Neural cell (in vitro differentiated cells): ENCODE measurements at regions not wholly inside any gene's neighbourhood (a gene's known extent, or its start where the extent isn't known, plus 50 kb on each side); places are given as distances from the start of the nearest gene placed in this dataset.
A peak's percentile ranks its signal among the peaks of the same experiment; 100 is the strongest.

ENCODE experiments used
- H2AFZ ChIP-seq: fragments of 200-600, 300-800 bp; sonication (generic), shearing (Covaris generic); 2 replicates; pipeline ENCODE4 v1.6.0; 2014; ENCODE audit warnings: low read depth, mild to moderate bottlenecking, antibody characterized with exemption, low read length, moderate library complexity
- H3F3A ChIP-seq: fragments of 200-600 bp; shearing (Covaris generic); 2 replicates; pipeline ENCODE4 v1.6.1; 2016; ENCODE audit warnings: mild to moderate bottlenecking, moderate library complexity, mixed read lengths, antibody characterized with exemption, low read length; ENCODE audit not compliant: insufficient read depth, poor library complexity, severe bottlenecking
- H3K27ac ChIP-seq: fragments of 200-600, 300-800 bp; sonication (generic), shearing (Covaris generic); 2 replicates; pipeline ENCODE4 v1.5.1; 2014; ENCODE audit warnings: mild to moderate bottlenecking, low read length, moderate library complexity
- H3K27me3 ChIP-seq: fragments of 300-800, 200-600 bp; sonication (generic), shearing (Covaris generic); 2 replicates; pipeline ENCODE4 v1.6.0; 2014; ENCODE audit warnings: mild to moderate bottlenecking, low read depth, low read length, moderate library complexity; ENCODE audit not compliant: insufficient read depth
- H3K36me3 ChIP-seq: fragments of 300-800, 200-600 bp; sonication (generic), shearing (Covaris generic); 2 replicates; pipeline ENCODE4 v1.5.1; 2014; ENCODE audit warnings: mild to moderate bottlenecking, antibody characterized with exemption, low read length, moderate library complexity; ENCODE audit not compliant: insufficient read depth
- H3K4me2 ChIP-seq: fragments of 300-800, 200-600 bp; sonication (generic), shearing (Covaris generic); 2 replicates; pipeline ENCODE4 v1.6.0; 2014; ENCODE audit warnings: mild to moderate bottlenecking, low read length
- H3K4me3 ChIP-seq: fragments of 300-800, 200-600 bp; sonication (generic), shearing (Covaris generic); 2 replicates; pipeline ENCODE4 v1.5.1; 2014; ENCODE audit warnings: mild to moderate bottlenecking, low read length, moderate library complexity
- H3K79me2 ChIP-seq: fragments of 200-600 bp; shearing (Covaris generic); replicated peaks from 2 replicates; pipeline ENCODE4 v1.6.0; 2014; ENCODE audit warnings: mild to moderate bottlenecking, low read length, moderate library complexity; ENCODE audit not compliant: insufficient read depth
- H3K9ac ChIP-seq: fragments of 300-800, 200-600 bp; sonication (generic), shearing (Covaris generic); 2 replicates; pipeline ENCODE4 v1.6.1; 2016; ENCODE audit warnings: mild to moderate bottlenecking, low read length, mixed read lengths
- H3K9me2 ChIP-seq: fragments of 200-600 bp; shearing (Covaris generic); 2 replicates; pipeline ENCODE4 v1.6.1; 2016; ENCODE audit warnings: mild to moderate bottlenecking, low read length, mixed read lengths; ENCODE audit not compliant: insufficient read depth
- H3K9me3 ChIP-seq: fragments of 200-600, 300-800 bp; sonication (generic), shearing (Covaris generic); 2 replicates; pipeline ENCODE4 v1.6.1; 2016; ENCODE audit warnings: mild to moderate bottlenecking, mixed run types, low read length, moderate library complexity, mixed read lengths
- H4K20me1 ChIP-seq: fragments of 200-600 bp; shearing (Covaris generic); 2 replicates; pipeline ENCODE4 v1.6.1; 2016; ENCODE audit warnings: mild to moderate bottlenecking, mixed run types; ENCODE audit not compliant: insufficient read depth
- CTCF ChIP-seq: fragments of 450-650 bp; IDR thresholded peaks from 2 replicates; pipeline ENCODE4 v1.5.1; 2014; ENCODE audit warnings: antibody characterized with exemption, mild to moderate bottlenecking, moderate library complexity; ENCODE audit not compliant: poor library complexity, severe bottlenecking
- EP300 ChIP-seq: fragments of 450-650 bp; conservative IDR thresholded peaks from 2 replicates; pipeline ENCODE4 v1.6.1; 2014; ENCODE audit warnings: antibody characterized with exemption, mild to moderate bottlenecking, moderate library complexity; ENCODE audit not compliant: poor library complexity, severe bottlenecking
- EZH2 ChIP-seq: fragments of 200-600, 300-800 bp; shearing (Covaris generic), sonication (generic); IDR thresholded peaks from 2 replicates; pipeline ENCODE4 v1.6.1; 2014; ENCODE audit warnings: antibody characterized with exemption, low read length, borderline replicate concordance, mild to moderate bottlenecking; ENCODE audit not compliant: insufficient read depth, poor library complexity, severe bottlenecking
- MXI1 ChIP-seq: fragments of 450-650 bp; conservative IDR thresholded peaks from 2 replicates; pipeline ENCODE4 v1.6.1; 2014; ENCODE audit warnings: antibody characterized with exemption, mild to moderate bottlenecking; ENCODE audit not compliant: poor library complexity, severe bottlenecking
- POLR2AphosphoS5 ChIP-seq: IDR thresholded peaks from 2 replicates; pipeline ENCODE4 v1.6.1; 2012
- RAD21 ChIP-seq: fragments of 450-650 bp; conservative IDR thresholded peaks from 2 replicates; pipeline ENCODE4 v1.6.1; 2014; ENCODE audit warnings: antibody characterized with exemption, mild to moderate bottlenecking, moderate library complexity
- SMC3 ChIP-seq: fragments of 450-650 bp; conservative IDR thresholded peaks from 2 replicates; pipeline ENCODE4 v1.6.1; 2014; ENCODE audit warnings: antibody characterized with exemption, mild to moderate bottlenecking, moderate library complexity; ENCODE audit not compliant: poor library complexity
- TAF1 ChIP-seq: IDR thresholded peaks from 2 replicates; pipeline ENCODE4 v1.6.1; 2012; ENCODE audit warnings: low read depth
- TF ChIP-seq, protein P1 (sequence below): IDR thresholded peaks from 2 replicates; pipeline ENCODE4 v1.6.1; 2012; ENCODE audit warnings: borderline replicate concordance

DNA sequence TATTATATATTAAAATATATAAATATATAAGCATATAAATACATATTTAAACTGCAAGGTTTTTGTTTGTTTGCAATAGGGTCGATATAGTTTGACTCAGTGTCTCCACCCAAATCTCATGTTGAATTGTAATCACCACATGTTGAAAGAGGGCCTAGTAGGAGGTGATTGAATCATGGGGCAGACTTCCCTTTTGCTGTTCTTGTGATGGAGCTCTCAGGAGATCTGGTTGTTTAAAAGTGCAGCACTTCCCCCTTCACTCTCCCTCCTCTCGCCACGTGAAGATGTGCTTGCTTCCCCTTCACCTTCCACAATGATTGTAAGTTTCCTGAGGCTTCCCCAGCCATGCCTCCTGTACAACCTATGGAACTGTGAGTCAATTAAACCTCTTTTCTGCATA, 2137.3 kb upstream of the CELF4 start (continued):
- TF ChIP-seq EZH2: no peak
- no peak for TF ChIP-seq RAD21

DNA sequence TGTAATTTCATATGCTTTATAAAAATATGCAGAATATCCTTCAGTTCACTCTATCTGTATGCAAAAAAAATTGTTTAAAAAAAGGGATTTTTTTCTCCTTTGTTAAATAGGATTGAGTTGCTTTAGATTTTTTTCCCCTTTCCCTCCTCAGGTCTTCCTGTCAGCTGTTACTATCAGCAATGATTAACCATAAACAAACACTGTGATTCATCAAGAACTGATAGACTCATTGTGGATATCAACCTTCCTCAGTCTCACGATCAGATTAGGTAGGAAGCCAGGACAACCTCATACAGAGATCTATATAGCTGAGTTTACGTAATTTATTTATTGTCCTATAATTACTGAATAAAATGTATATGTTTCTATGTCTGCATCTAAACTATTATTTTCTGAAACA, 2136.2 kb upstream of the CELF4 start:
- H2AFZ ChIP-seq: no peak overlapping the region
- no peaks in the 10 kb centered on the region for H3K9me3 ChIP-seq
- no peak overlapping the region for H3K4me2 ChIP-seq
- H3K36me3 ChIP-seq: no peaks in the 10 kb centered on the region
- H4K20me1 ChIP-seq: no peaks in the 10 kb centered on the region
- no peaks in the 10 kb centered on the region for H3K27me3 ChIP-seq
- H3F3A ChIP-seq: no peaks in the 10 kb centered on the region
- H3K9me2 ChIP-seq: no peaks in the 10 kb centered on the region
- H3K79me2 ChIP-seq: no peaks in the 10 kb centered on the region
- TF ChIP-seq EZH2 (no peak), POLR2AphosphoS5 (no peak), TAF1 (no peak), CTCF (no peak), MXI1 (no peak), RAD21 (no peak), EP300 (no peak), SMC3 (no peak)
- TF ChIP-seq, protein P1, sequence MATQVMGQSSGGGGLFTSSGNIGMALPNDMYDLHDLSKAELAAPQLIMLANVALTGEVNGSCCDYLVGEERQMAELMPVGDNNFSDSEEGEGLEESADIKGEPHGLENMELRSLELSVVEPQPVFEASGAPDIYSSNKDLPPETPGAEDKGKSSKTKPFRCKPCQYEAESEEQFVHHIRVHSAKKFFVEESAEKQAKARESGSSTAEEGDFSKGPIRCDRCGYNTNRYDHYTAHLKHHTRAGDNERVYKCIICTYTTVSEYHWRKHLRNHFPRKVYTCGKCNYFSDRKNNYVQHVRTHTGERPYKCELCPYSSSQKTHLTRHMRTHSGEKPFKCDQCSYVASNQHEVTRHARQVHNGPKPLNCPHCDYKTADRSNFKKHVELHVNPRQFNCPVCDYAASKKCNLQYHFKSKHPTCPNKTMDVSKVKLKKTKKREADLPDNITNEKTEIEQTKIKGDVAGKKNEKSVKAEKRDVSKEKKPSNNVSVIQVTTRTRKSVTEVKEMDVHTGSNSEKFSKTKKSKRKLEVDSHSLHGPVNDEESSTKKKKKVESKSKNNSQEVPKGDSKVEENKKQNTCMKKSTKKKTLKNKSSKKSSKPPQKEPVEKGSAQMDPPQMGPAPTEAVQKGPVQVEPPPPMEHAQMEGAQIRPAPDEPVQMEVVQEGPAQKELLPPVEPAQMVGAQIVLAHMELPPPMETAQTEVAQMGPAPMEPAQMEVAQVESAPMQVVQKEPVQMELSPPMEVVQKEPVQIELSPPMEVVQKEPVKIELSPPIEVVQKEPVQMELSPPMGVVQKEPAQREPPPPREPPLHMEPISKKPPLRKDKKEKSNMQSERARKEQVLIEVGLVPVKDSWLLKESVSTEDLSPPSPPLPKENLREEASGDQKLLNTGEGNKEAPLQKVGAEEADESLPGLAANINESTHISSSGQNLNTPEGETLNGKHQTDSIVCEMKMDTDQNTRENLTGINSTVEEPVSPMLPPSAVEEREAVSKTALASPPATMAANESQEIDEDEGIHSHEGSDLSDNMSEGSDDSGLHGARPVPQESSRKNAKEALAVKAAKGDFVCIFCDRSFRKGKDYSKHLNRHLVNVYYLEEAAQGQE: no peak
- H3K4me3 ChIP-seq: no peak overlapping the region
- H3K9ac ChIP-seq: no peak overlapping the region
- peak overlapping the region; percentile 55 for H3K27ac ChIP-seq

- Histone ChIP-seq H3K27ac (peak overlapping the region; percentile 55), H3K9ac (no peak overlapping the region), H3K9me2 (no peaks in the 10 kb centered on the region), H3K79me2 (no peaks in the 10 kb centered on the region), H3K27me3 (no peaks in the 10 kb centered on the region), H2AFZ (no peak overlapping the region), H3K4me2 (no peak overlapping the region), H3K9me3 (no peaks in the 10 kb centered on the region), H3K4me3 (no peak overlapping the region), H3F3A (no peaks in the 10 kb centered on the region), H4K20me1 (no peaks in the 10 kb centered on the region), H3K36me3 (no peaks in the 10 kb centered on the region)
- no peak for TF ChIP-seq EZH2
- no peak for TF ChIP-seq TAF1
- TF ChIP-seq SMC3: no peak
- peak; percentile 19 for TF ChIP-seq POLR2AphosphoS5
- TF ChIP-seq CTCF: no peak
- peak; percentile 37 for TF ChIP-seq EP300
Measured at GRCh38 chr18:39701055-39701783, 2135.6 kb upstream of the CELF4 start.
